ENCODE measurements at regions not wholly inside any gene's neighbourhood (a gene's known extent, or its start where the extent isn't known, plus 50 kb on each side); places are given as distances from the start of the nearest gene placed in this dataset.
A peak's percentile ranks its signal among the peaks of the same experiment; 100 is the strongest.
"Not testable (repeated sequence)": the region's sequence is repeated elsewhere in the genome, so short reads cannot be mapped to it uniquely, and the experiment has no call there.

DNA sequence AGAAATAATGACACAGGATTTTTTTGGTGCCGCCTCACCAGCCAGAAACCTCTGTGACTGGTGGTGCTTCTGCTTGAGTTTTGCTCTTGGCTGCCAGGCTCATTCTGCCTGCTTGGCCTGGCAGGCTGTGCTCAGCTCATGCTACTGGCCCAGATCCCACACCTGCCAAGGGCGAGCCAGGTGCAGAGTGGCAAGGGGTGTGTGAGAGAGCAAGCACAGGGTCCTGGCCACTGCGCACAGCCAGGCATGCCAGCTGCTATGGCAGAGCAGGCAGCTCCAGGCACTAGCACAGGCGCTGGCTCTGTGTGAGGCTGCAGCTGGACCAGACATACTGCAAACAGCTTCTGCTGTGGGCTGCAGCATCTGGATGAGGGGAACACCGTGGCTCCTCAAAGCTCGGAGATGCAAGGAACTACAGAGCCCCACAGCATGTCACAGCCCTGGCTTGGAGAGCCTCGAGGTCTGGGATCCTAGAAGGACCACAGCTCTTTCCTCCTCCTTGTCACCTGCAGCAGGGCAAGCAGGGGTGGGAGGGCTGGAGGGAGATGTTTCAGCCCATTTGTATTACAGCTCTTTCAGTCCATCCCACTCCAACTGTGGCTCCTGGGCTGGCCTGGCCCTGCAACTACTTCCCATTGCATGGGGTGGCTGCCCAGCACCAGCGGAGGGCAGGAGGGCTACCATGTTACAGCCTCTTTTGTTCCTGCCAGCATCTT, 313.4 kb upstream of the SEMA3C start:
- Mint-ChIP-seq H3K4me1 (peaks cover 29% of the 10 kb centered on the region), H3K27ac (no peak overlapping the region), H3K4me3 (no peak overlapping the region), H3K27me3 (ENCODE audit: low read depth, poor library complexity) (no peaks in the 10 kb centered on the region), H3K36me3 (ENCODE audit: low read depth) (no peaks in the 10 kb centered on the region), H3K9me3 (no peaks in the 10 kb centered on the region)
- TF ChIP-seq, protein P1, sequence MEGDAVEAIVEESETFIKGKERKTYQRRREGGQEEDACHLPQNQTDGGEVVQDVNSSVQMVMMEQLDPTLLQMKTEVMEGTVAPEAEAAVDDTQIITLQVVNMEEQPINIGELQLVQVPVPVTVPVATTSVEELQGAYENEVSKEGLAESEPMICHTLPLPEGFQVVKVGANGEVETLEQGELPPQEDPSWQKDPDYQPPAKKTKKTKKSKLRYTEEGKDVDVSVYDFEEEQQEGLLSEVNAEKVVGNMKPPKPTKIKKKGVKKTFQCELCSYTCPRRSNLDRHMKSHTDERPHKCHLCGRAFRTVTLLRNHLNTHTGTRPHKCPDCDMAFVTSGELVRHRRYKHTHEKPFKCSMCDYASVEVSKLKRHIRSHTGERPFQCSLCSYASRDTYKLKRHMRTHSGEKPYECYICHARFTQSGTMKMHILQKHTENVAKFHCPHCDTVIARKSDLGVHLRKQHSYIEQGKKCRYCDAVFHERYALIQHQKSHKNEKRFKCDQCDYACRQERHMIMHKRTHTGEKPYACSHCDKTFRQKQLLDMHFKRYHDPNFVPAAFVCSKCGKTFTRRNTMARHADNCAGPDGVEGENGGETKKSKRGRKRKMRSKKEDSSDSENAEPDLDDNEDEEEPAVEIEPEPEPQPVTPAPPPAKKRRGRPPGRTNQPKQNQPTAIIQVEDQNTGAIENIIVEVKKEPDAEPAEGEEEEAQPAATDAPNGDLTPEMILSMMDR (IDR thresholded peaks at IDR 0.05): no peak
- DNase-seq: no peak

DNA sequence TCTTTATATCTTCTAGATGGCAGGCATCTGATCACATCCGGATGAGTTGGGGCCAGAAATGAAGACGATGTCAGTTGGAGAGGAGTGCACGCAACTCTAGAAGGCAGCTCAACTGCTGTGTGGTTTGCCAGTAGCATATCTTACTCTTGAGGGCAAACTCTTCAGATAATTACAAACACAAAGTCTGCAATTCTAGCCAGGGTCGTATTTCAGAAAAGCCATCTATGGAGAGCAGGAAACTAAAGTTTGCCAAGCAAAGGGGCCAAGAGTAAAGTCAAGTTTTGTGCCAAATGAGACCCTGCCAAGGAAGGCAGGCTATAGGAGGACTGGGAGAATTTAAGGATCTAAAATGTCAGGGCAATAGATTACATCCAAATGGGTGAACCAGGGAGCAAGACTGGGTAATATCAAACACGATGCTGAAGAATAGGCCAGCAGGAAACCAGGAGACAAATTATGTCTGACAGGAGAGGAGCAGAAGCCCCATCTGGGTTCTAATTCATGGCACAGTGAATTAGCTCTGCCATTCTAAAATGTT, 312.5 kb upstream of the SEMA3C start:
- no peaks in the 10 kb centered on the region for H3K36me3 Mint-ChIP-seq (ENCODE audit: low read depth)
- H3K4me1 Mint-ChIP-seq: peaks cover 29% of the 10 kb centered on the region
- no peak overlapping the region for H3K4me3 Mint-ChIP-seq
- H3K27ac Mint-ChIP-seq: peak overlapping the region; percentile 14
- no peaks in the 10 kb centered on the region for H3K9me3 Mint-ChIP-seq
- DNase-seq: no peak
- no peaks in the 10 kb centered on the region for H3K27me3 Mint-ChIP-seq (ENCODE audit: low read depth, poor library complexity)
- TF ChIP-seq, protein P1 (IDR thresholded peaks at IDR 0.05): no peak

DNA sequence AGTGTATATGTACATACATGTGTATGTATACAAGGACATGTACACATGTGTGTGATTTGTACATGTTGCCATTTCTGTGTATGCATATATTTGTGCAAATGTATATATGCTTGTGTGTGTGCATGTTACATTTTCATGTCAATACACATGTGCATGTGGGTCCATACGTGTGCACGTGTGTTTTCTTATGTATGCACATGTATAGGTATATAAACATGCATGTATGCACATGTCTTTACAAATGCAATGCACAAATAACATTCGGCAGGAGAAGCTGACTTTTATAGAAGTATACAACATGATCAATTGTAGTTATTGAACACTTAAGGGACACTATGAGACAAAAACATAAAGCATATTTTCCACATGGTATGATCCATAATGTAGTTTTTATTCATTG, 307.4 kb upstream of the SEMA3C start:
- H3K27me3 Mint-ChIP-seq (ENCODE audit: low read depth, poor library complexity): no peaks in the 10 kb centered on the region
- H3K4me1 Mint-ChIP-seq: peaks cover 22% of the 10 kb centered on the region
- peaks cover 16% of the 10 kb centered on the region for H3K36me3 Mint-ChIP-seq (ENCODE audit: low read depth)
- no peak overlapping the region for H3K27ac Mint-ChIP-seq
- TF ChIP-seq, protein P1 (IDR thresholded peaks at IDR 0.05): no peak
- no peak for DNase-seq
- no peak overlapping the region for H3K4me3 Mint-ChIP-seq
- H3K9me3 Mint-ChIP-seq: peaks cover 30% of the 10 kb centered on the region

DNA sequence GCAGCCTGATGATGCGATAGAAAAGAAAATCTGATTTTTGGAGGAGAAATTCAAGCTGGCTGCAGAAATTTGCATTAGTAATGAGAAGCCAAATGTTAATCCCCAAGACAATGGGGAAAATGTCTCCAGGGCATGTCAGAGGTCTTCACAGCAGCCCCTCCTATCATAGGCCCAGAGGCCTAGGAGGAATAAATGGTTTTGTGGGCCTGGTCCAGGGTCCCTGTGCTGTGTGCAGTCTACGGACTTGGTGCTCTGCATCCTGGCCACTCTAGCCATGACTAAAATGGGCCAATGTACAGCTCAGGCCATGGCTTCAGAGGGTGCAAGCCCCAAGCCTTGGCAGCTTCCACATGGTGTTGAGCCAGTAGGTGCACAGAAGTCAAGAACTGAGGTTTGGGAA, 303.8 kb upstream of the SEMA3C start:
- Mint-ChIP-seq H3K36me3 (ENCODE audit: low read depth) (peaks cover 16% of the 10 kb centered on the region), H3K9me3 (peaks cover 30% of the 10 kb centered on the region)
- not testable (repeated sequence) for DNase-seq; H3K4me1 Mint-ChIP-seq; H3K27me3 Mint-ChIP-seq (ENCODE audit: low read depth, poor library complexity); H3K27ac Mint-ChIP-seq; H3K4me3 Mint-ChIP-seq

DNA sequence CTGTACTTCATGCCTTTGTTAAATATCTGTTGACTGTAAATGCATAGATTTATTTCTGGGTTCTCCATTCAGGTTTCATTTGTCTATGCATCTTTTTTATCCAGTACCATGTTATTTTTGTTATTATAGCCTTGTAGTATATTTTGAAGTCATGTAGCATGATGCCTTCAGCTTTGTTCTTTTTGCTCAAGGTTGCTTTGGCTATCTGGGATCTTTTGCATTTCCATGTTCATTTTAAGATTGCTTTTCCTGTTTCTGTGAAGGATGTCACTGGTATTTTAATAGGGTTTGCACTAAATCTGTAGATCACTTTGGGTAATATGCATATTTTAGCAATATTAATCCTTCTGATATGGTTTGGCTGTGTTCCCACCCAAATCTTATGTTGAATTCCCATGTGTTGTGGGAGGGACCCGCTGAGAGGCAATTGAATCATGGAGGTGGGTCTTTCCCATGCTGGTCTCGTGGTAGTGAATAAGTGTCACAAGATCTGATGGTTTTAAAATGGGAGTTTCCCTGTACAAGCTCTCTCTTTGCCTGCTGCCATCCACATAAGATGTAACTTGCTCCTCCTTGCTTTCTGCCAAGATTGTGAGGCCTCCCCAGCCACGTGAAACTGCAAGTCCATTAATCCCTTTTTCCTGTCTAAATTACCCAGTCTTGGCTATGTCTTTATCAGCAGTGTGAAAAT, 302.8 kb upstream of the SEMA3C start:
- Mint-ChIP-seq H3K4me3 (no peak overlapping the region), H3K36me3 (ENCODE audit: low read depth) (peaks cover 16% of the 10 kb centered on the region), H3K27ac (no peak overlapping the region), H3K4me1 (no peaks in the 10 kb centered on the region), H3K9me3 (peaks cover 30% of the 10 kb centered on the region), H3K27me3 (ENCODE audit: low read depth, poor library complexity) (no peaks in the 10 kb centered on the region)
- TF ChIP-seq, protein P1 (IDR thresholded peaks at IDR 0.05): no peak
- DNase-seq: no peak

DNA sequence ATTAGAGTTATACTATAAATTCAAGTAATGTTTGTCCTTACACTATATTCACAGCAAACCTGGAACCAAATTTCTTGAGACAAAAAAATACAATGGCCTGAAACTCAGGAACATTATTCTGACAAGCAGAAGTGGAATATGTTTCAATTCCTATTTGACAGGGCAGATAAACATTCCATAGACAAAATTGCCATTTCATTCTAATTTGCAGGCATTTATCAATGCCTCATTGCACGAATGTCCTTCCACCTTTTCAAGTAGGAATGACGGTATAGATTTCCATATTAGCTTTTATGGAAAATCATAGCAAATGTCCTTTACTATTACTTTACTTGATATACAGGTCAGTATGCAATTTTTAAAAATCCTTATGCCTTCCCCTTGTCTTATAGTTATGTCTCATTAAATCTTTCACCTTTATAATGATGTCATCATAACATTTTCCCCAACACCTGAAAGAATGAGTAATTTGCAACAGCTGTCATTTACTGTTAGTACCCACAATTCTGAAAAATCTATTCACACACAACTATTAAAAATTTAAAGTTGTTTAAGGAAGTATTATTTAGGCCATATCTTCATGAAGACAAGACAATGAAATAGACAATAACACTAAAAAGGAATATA, 299.7 kb upstream of the SEMA3C start:
- TF ChIP-seq, protein P1 (IDR thresholded peaks at IDR 0.05): no peak
- H3K9me3 Mint-ChIP-seq: peaks cover 17% of the 10 kb centered on the region
- no peak for DNase-seq
- no peak overlapping the region for H3K4me3 Mint-ChIP-seq
- H3K36me3 Mint-ChIP-seq (ENCODE audit: low read depth): peaks cover 8% of the 10 kb centered on the region
- no peak overlapping the region for H3K27ac Mint-ChIP-seq
- H3K27me3 Mint-ChIP-seq (ENCODE audit: low read depth, poor library complexity): no peaks in the 10 kb centered on the region
- peaks cover 5% of the 10 kb centered on the region for H3K4me1 Mint-ChIP-seq

Measured in nephron progenitor cell (in vitro differentiated cells).